ENCODE measurements at regions not wholly inside any gene's neighbourhood (a gene's known extent, or its start where the extent isn't known, plus 50 kb on each side); places are given as distances from the start of the nearest gene placed in this dataset.
"Not testable (repeated sequence)": the region's sequence is repeated elsewhere in the genome, so short reads cannot be mapped to it uniquely, and the experiment has no call there.

- no peak for DNase-seq (ENCODE audit: low spot score)
Observed at GRCh38 chr2:210861038-210861665, 304.8 kb downstream of the CPS1 start.

- DNase-seq (ENCODE audit: low spot score), result no peak
Observed at GRCh38 chr2:210862283-210863065, 306.1 kb downstream of the CPS1 start.

GRCh38 chr2:210863283-210863682, 306.9 kb downstream of the CPS1 start:
- DNase-seq (ENCODE audit: low spot score), result no peak

GRCh38 chr2:210871566-210871965, 315.2 kb downstream of the CPS1 start:
- DNase-seq (ENCODE audit: low spot score), result not testable (repeated sequence)

- no peak for DNase-seq (ENCODE audit: low spot score)
Observed at GRCh38 chr2:210873631-210874030, 317.2 kb downstream of the CPS1 start.

GRCh38 chr2:210884227-210884626, 327.8 kb downstream of the CPS1 start:
- no peak for DNase-seq (ENCODE audit: low spot score)

GRCh38 chr2:210888035-210888434, 331.6 kb downstream of the CPS1 start:
- DNase-seq (ENCODE audit: low spot score), result no peak

GRCh38 chr2:210895132-210895531, 338.7 kb downstream of the CPS1 start:
- no peak for DNase-seq (ENCODE audit: low spot score)

- DNase-seq (ENCODE audit: low spot score), result no peak
Observed at GRCh38 chr2:210899131-210899530, 342.7 kb downstream of the CPS1 start.

- peak; percentile 21 for DNase-seq (ENCODE audit: low spot score)
Observed at GRCh38 chr2:210901326-210901725, 344.9 kb downstream of the CPS1 start.

- DNase-seq (ENCODE audit: low spot score), result no peak
Observed at GRCh38 chr2:210912779-210913178, 356.4 kb downstream of the CPS1 start.

- DNase-seq (ENCODE audit: low spot score), result no peak
Observed at GRCh38 chr2:210913461-210913860, 357.1 kb downstream of the CPS1 start.

GRCh38 chr2:210915912-210916311, 359.5 kb downstream of the CPS1 start:
- DNase-seq (ENCODE audit: low spot score), result no peak

- no peak for DNase-seq (ENCODE audit: low spot score)
Observed at GRCh38 chr2:210917465-210917864, 361.1 kb downstream of the CPS1 start.

- DNase-seq (ENCODE audit: low spot score), result no peak
Observed at GRCh38 chr2:210919128-210919527, 362.7 kb downstream of the CPS1 start.

- DNase-seq (ENCODE audit: low spot score), result no peak
Observed at GRCh38 chr2:210922419-210922818, 366.0 kb downstream of the CPS1 start.

GRCh38 chr2:210928714-210929113, 372.3 kb downstream of the CPS1 start:
- no peak for DNase-seq (ENCODE audit: low spot score)

GRCh38 chr2:210938228-210938627, 381.8 kb downstream of the CPS1 start:
- DNase-seq (ENCODE audit: low spot score), result no peak

GRCh38 chr2:210946395-210946794, 390.0 kb downstream of the CPS1 start:
- no peak for DNase-seq (ENCODE audit: low spot score)

GRCh38 chr2:210950434-210951060, 394.1 kb downstream of the CPS1 start:
- DNase-seq (ENCODE audit: low spot score), result not testable (repeated sequence)

GRCh38 chr2:210954386-210954907, 398.0 kb downstream of the CPS1 start:
- DNase-seq (ENCODE audit: low spot score), result no peak

GRCh38 chr2:210955591-210955990, 399.2 kb downstream of the CPS1 start:
- DNase-seq (ENCODE audit: low spot score), result no peak

GRCh38 chr2:210956101-210956500, 399.7 kb downstream of the CPS1 start:
- no peak for DNase-seq (ENCODE audit: low spot score)

Data from D341Med (cell line).